Spleen (tissue), 7 donors: ENCODE measurements at regions not wholly inside any gene's neighbourhood (a gene's known extent, or its start where the extent isn't known, plus 50 kb on each side); places are given as distances from the start of the nearest gene placed in this dataset.

ENCODE experiments used
- CTCF ChIP-seq, 11 experiments: fragments of 200-600 bp in 7 of 11; fragments of 450-650 bp in 4 of 11; sonication (generic) in 4 of 11; IDR thresholded peaks in 8 of 11; conservative IDR thresholded peaks in 3 of 11; 1 replicate in 7 of 11; 2 replicates in 4 of 11; pipeline versions ENCODE4 v1.4.0 to v1.8.0; 2016 to 2021; ENCODE audit warnings: antibody characterized with exemption in 11 of 11, inconsistent platforms in 4 of 11, mild to moderate bottlenecking in 1 of 11
- POLR2A ChIP-seq, 3 donors: fragments of 450-650 bp; IDR thresholded peaks; one replicate each; pipeline ENCODE4 v1.5.1; 2017; ENCODE audit warnings: antibody characterized with exemption in 3 of 3, mild to moderate bottlenecking in 1 of 3
- donor health status: DM: no; HTN: no; CAD: no; lungs with moderate emphysema.
- donor health status: DM: no; HTN: no; CAD: no.
- donor health status: DM: no; HTN: no; CAD: no.

GRCh38 chr2:797556-797955, 120.3 kb upstream of the TMEM18 start:
- no peak for TF ChIP-seq POLR2A (IDR thresholded peaks at IDR 0.05)
- TF ChIP-seq CTCF (IDR thresholded peaks at IDR 0.05 in 8 of 11, conservative IDR thresholded peaks at IDR 0.05 in 3 of 11): no peak
